ENCODE measurements at regions not wholly inside any gene's neighbourhood (a gene's known extent, or its start where the extent isn't known, plus 50 kb on each side); places are given as distances from the start of the nearest gene placed in this dataset.

DNA sequence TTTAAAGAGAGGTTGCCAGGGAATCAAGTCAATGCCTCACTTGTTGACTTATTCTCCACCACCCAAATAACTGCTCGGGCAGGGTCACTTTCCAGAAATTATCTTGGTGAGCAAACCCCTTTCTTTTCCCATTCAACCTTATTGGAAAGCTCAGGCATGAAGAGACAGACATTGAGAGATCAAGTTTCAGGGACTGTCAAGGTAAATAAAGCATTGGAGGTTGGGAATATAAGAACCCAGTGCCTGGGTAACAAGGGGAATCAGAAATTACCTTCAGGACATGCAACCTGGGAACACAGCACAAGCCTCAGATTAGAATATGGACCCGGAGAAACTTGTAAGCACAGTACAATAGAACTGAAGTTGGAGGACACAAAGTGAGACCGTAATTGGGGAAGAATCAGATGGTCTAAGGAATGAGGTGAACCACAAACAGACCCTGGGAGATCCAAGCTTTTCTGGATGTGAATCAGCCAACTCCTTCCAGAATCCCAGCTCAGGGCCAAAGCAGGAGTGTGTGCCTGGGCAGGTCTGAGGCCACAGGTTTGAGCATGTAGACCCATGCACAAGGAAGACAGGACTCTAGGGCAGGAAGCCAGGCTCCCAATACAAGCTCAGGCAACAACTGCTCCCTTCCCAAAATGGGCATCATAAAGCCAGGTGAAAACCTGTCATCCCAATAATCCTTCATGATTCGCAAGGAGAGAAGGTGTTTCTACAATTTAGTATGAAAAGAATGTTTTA, 512.8 kb downstream of the MAFB start:
- TF ChIP-seq, protein P1, sequence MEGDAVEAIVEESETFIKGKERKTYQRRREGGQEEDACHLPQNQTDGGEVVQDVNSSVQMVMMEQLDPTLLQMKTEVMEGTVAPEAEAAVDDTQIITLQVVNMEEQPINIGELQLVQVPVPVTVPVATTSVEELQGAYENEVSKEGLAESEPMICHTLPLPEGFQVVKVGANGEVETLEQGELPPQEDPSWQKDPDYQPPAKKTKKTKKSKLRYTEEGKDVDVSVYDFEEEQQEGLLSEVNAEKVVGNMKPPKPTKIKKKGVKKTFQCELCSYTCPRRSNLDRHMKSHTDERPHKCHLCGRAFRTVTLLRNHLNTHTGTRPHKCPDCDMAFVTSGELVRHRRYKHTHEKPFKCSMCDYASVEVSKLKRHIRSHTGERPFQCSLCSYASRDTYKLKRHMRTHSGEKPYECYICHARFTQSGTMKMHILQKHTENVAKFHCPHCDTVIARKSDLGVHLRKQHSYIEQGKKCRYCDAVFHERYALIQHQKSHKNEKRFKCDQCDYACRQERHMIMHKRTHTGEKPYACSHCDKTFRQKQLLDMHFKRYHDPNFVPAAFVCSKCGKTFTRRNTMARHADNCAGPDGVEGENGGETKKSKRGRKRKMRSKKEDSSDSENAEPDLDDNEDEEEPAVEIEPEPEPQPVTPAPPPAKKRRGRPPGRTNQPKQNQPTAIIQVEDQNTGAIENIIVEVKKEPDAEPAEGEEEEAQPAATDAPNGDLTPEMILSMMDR (IDR thresholded peaks at IDR 0.05), result no peak
- no peak for TF ChIP-seq EP300 (IDR thresholded peaks at IDR 0.05)

All from sigmoid colon (tissue), 4 donors.